GM03348 (cell line): ENCODE measurements at regions not wholly inside any gene's neighbourhood (a gene's known extent, or its start where the extent isn't known, plus 50 kb on each side); places are given as distances from the start of the nearest gene placed in this dataset.
"Not testable (repeated sequence)": the region's sequence is repeated elsewhere in the genome, so short reads cannot be mapped to it uniquely, and the experiment has no call there.

Experiments used
- DNase-seq: peaks from one replicate; pipeline ENCODE4 v3.0.0; 2012; ENCODE audit warnings: low spot score

- no peak for DNase-seq
Observed at GRCh38 chr2:160730296-160730995, 236.8 kb upstream of the RBMS1 start.

DNA sequence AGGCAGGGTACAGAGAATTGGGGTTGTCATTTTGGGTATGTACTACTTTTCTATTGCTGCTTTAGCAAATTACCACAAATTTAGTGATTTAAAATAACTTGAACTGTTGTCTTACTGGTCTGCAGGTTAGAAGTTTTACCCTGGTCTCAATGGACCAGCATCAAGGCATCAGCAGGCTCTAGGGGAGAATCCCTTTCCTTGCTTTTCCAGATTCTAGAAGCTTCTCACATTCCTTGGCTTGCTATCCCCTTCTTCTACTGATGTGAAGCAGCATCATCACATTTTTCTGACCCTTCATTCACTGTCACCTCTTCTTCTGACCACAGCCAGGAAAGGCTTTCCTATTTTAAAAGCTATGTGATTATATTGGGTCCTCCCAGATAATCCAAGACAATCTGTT lies 237.8 kb upstream of the RBMS1 start:
- no peak for DNase-seq

DNA sequence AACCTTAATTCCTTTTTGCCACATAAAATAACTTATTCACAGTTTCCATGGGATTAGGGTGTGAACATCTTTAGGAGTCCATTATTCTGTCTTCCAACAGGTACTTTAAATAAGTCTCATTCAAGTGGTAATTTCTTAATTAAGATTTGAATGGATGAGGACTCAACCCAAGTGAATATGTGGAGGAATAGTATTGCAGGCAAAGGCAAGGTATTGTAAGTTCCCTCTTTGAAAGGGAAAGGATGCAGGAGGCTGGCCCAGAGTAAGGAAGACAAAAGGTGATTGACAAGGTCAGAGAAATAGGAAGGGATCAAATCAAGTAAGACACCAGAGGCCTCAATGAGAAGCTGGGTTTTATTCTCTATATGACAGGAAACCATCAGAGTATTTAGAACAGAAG lies 238.2 kb upstream of the RBMS1 start:
- no peak for DNase-seq

DNA sequence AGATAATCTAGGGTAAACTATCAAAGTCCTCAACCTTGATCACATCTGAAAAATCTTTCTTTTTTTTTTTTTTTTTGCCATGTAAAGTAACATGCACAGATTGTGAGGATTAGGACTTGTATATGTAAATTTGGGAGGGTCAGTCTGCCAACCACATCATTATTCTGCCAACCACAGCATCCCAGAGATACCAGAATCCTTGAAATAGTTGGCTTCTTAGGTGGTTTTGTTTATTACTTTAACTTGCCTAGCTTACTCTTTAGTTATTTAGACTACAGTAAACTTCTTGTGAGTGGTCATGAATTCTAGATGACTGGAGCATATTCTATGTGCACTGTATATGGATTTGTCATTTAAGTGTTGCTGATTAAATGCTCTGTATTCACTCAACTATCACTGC lies 242.1 kb upstream of the RBMS1 start:
- DNase-seq = no peak

DNA sequence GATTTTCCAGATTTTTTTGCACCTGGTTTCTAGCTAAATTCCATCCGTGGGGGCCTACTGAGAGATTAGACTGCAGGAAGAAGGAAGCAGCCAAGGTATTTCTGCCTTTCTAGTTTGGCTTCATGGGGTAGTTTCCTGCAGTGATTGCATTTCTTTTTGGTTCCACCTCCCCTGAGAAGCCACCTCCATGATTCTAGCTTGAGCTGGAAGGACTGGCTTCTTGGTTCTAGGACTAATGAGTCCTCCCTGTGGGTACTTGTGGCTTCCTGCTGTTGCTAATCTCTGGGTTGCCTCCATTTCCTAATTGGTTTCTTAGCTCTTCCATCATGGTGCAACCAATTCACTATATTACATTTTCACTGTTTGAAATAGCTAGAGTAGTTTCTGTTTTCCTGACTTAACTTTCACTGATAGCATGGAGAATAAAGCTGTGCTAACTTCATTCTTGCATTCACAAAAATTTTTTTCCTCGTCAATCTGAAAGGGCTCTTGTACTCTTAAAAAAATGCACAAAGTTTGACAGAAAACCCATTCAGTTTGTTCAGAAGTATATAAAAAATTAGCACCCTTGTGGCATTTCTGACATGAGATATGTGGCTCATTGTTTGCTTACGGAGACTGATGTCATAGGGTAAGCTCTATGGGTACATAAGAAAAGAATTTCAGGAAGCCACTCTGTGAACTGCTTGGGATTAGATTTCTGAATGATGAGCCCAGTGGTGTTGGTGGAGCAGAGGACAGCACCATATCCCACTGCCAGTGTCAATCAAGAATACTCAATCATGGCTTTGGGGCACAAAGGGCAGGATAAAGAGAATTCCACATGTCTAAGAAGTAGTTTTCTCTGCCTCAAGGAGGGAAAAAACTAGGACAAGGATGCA lies 242.8 kb upstream of the RBMS1 start:
- DNase-seq = no peak

GRCh38 chr2:160737247-160737646 lies 243.6 kb upstream of the RBMS1 start:
- DNase-seq = no peak

DNA sequence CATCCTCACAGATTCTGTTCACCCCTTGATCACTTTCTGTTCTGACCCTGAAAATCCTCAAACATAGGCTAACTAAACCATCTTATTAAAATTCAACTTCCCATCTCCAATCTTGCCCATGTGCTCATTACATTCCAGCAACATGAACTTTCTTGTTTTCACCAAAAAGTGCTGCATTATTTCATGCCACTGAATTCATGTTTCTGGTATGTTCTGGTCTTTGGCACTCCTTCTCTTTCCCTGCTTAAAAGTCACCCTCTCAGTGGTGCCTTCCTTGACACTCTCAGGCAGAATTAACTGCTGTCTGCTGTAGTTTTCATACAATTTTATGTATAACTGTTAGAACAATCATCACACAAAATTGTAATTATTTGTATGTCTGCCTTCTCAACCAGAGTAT lies 247.7 kb upstream of the RBMS1 start:
- no peak for DNase-seq

DNA sequence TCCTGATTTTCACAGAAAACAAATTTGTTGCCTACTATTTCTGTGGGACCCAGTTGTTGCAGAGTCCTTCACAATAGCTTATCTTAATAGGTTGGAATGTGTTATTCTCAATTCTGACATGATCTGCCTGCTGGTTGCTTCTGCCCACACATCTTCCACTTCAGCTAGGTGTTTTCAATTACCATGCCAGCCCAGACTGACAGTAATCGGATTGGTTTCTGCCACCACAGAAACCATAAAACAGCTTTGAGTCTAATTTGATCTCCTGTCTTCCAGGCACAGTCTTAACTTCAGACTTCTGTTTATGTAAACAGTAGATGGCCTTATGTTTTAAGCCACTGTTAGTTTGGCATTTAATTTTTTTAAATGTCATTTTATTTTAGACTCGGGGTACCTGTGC lies 248.2 kb upstream of the RBMS1 start:
- DNase-seq = no peak

DNA sequence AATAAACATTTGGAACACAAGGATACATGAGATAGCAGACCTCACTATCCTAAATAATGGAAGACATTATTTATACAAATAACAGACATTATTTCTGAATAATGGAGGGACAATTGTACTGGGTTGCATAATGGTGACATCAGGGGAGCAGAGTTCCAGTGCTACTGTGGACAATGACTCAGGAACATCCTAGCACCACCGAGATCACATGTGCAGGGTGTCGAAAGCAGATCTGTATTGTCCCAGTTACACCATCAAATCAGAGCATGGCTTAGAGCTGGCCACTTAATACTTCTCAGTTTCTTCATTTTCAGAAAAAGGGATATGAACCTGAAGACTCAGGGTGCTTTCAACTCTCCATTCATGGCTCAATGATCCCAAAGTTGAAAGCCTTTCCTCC lies 249.1 kb upstream of the RBMS1 start:
- DNase-seq = no peak

GRCh38 chr2:160747501-160748170 lies 254.0 kb upstream of the RBMS1 start:
- DNase-seq = peak; percentile 74

DNA sequence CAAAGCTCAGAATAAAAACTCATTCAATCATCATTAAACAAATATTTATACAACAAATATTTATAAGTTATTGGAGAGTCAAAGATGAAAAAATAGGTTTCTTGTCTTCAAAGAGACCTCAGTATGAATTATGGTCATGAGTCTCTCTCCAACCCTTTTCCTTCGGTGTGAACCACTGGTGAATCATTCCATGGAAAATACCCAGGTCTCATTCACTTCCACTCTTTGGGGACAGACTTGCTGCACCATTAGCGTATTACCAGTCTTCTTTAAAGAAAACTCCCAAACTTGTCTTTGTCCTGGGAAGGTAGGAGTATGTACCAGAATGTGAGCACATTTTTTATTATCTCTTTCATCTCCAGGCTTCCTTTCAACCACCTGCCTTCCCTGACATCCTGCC lies 257.4 kb upstream of the RBMS1 start:
- DNase-seq = peak; percentile 31

DNA sequence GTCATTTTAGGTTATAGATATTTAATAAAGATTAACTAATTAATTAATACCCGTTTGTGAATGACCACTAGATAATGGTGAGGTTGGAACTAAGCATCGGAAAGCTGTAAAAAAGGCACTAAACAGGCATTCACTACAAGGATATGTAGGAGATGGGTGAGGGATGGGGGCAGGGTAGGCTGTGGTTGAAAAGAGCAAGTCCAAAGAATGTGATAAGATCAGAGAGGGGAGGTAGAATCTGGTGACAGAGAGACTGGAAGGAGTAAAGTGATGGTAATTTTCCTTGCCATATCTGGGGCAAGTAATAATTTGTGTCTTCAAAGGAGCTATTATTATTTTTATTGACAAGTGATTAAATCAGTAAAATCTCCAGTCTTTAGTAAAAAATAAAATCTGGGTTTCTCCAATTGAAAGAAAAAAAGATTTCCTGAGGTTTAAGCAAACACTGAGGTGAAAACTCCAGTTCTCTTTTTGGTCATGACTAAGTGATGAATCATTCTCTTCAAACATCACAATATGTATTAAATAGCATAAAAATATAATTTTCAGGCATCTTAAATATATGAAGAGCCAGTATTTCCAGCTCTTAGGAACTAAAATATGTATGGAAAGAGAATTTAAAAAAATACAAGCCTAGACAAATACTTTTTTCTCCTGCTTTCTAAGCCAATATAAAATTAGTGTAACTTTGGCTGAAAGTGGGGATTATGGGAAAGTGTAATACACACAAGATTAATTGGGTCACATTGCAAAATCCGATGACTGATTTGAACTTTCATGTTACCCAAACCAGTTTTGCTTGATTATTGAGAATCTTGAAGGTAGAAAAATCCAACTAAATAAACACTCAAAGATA lies 259.1 kb upstream of the RBMS1 start:
- DNase-seq = peak; percentile 25

- no peak for DNase-seq
Observed at GRCh38 chr2:160753331-160753654, 259.7 kb upstream of the RBMS1 start.

GRCh38 chr2:160753960-160754359 lies 260.4 kb upstream of the RBMS1 start:
- no peak for DNase-seq

DNA sequence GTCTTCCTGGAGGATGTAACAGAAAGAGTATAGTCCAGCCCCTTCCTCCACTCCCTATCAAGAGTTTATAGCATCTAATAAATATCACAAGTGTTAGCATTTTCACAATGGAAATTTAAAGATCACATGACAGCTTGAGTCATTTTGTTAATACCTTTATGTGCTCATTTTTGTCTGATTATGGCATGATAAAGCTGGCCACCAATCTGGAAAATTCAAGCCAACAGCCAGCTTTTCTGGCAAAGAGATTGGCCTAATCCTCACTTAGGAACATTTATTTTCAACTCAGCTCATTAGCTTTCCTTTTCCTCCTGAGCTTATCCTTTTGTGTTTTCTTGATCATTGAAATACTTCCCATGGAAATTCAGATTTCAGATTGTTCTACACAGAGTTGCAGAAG lies 262.9 kb upstream of the RBMS1 start:
- no peak for DNase-seq

DNA sequence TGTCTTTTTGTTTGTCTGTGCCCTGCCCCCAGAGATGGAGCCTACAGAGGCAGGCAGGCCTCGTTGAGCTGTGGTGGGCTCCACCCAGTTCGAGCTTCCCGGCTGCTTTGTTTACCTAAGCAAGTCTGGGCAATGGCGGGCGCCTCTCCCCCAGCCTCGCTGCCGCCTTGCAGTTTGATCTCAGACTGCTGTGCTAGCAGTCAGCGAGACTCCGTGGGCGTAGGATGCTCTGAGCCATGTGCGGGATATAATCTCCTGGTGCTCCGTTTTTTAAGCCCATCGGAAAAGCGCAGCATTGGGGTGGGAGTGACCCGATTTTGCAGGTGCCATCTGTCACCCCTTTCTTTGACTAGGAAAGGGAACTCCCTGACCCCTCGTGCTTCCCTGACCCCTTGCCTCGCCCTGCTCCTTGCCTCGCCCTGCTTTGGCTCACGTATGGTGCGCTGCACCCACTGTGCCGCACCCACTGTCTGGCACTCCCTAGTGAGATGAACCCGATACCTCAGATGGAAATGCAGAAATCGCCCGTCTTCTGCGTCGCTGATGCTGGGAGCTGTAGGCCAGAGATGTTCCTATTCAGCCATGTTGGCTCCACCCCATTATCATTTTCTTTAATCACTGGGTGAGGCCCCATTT lies 269.0 kb upstream of the RBMS1 start:
- not testable (repeated sequence) for DNase-seq

- no peak for DNase-seq
Observed at GRCh38 chr2:160783474-160783873, 289.9 kb upstream of the RBMS1 start.

DNA sequence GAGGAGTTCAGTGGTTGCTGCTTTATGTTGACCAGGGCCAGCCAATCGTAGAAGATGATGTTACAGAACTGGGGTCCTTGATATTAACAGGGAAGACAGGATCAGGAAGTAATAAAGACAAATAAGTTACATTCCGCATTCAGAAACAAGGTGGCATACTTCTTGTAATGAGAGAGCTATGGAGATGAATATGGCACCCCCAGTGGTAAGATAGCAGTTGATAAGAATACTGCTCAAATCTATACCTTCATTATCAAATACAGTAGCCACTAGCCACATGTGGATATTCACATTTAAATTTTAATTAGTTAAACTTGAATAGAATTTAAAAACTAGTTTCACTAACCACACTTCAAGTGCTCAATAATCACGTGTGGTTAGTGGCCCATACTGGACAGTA lies 290.4 kb upstream of the RBMS1 start:
- DNase-seq = no peak

GRCh38 chr2:160790738-160791137 lies 297.1 kb upstream of the RBMS1 start:
- DNase-seq = no peak

GRCh38 chr2:160791884-160792283 lies 298.3 kb upstream of the RBMS1 start:
- DNase-seq = no peak

DNA sequence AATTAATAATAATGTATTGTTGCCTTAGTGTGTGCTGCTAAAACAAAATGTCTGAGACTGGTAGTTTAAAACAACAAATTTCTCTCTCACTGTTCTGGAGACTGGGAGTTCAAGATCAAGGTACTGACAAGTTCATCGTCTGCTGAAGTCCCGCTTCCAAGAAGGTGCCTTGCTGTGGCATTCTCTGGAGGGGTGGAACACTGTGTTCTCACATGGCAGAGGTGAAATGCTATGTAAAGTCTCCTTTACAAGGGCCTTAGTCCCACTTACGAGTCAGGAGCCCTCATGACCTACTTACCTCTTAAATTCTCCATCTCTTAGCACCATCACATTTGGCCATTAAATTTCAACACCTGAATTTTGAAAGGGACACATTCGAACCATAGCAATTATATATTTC lies 299.2 kb upstream of the RBMS1 start:
- no peak for DNase-seq

DNA sequence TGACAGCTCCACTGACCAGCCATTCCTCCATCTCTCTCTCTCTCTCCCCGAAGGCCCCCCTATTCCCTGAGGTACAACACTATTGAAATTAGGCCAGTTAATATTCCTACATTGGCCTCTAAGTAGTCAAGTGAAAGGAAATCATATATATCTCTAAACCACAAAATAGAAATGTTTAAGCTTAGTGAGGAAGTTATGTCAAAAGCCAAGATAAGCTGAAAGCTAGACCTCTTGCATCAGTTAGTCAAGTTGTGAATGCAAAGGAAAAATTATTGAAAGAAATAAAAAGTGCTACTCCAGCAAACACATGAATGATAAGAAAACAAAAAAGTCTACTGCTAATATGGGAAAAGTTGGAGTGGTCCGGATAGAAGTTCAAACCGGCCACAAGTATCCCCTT lies 301.3 kb upstream of the RBMS1 start:
- no peak for DNase-seq
